AG10803 (cell line): ENCODE measurements at regions not wholly inside any gene's neighbourhood (a gene's known extent, or its start where the extent isn't known, plus 50 kb on each side); places are given as distances from the start of the nearest gene placed in this dataset.

ENCODE experiments used
- DNase-seq: peaks from one replicate; pipeline ENCODE4 v3.0.0; 2010; ENCODE audit warnings: low read depth
- H3K4me3 ChIP-seq: 2 replicates; pipeline ENCODE4 v1.5.1; 2011; ENCODE audit warnings: mild to moderate bottlenecking, low read length, control low read depth
- CTCF ChIP-seq: conservative IDR thresholded peaks from 2 replicates; pipeline ENCODE4 v1.5.1; 2011; ENCODE audit warnings: mild to moderate bottlenecking, low read length, control low read depth, inconsistent platforms

DNA sequence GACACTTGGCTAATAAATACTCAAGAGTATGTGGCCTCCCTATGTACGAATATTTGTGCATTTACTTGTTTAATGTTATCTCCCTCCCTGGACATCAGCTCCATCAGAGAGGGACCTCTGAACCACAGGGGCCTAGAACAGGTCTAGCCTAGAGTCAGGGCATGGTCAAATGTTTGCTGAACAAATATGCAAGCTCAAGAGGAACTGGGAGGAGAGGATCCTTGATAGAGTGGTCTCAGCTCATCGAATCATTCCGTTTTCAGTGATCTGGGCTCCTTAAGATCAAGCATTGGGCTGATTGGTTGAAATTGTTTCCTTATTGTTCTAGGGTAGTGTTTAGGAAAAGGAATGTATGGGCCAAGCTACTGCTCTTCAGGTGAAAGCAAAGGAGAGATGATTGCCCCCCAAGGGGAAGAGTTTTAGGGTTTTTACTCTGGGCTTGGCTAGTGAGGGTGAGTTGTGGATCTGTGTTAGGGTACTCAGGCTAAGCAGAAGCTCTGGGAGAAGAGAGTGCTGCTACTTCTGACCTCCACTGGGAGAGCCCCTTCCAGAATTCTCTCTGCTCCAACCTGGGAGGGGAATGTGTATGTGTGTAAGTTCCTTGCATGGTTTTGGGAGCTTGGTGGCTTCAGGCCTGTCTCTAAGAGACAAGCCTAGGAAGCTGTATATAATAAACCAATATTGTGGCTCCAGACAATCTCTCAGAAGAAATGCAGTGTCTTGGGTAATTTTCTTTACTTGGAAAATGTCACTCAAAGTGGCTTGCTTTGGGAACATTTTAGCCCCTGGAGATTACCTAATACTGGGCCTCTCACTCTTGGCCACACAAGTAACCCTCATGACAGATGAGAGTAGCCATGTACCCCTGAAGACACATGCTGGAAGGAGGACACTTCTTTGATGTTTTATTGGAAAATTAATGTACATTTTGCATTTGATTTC, 110.0 kb downstream of the EMX2 start:
- DNase-seq: no peak
- no peak overlapping the region for H3K4me3 ChIP-seq
- no peak for TF ChIP-seq CTCF

- DNase-seq: peak; percentile 96
- no peak for TF ChIP-seq CTCF
- no peak overlapping the region for H3K4me3 ChIP-seq
These were observed 110.6 kb downstream of the EMX2 start for GRCh38 chr10:117653170-117653515.

DNA sequence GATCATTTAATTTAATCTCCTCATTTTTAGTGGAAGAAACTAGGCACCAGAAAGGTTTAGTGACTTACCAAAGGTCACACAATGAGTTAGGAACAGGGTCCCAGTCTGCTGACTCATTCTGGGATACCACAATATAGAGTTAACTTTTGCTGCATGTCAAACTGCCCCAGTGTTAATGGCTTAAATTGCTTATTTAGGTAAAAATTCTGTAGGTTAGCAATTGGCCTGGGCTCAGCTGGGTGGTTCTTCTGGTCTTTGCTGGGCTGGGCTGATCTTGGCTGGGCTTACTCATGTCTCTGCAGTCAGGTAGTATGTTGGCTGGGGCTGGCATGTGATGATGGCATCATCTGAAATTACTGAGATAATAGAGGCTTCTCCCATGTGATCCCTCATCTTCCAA, 111.6 kb downstream of the EMX2 start:
- DNase-seq: no peak

DNA sequence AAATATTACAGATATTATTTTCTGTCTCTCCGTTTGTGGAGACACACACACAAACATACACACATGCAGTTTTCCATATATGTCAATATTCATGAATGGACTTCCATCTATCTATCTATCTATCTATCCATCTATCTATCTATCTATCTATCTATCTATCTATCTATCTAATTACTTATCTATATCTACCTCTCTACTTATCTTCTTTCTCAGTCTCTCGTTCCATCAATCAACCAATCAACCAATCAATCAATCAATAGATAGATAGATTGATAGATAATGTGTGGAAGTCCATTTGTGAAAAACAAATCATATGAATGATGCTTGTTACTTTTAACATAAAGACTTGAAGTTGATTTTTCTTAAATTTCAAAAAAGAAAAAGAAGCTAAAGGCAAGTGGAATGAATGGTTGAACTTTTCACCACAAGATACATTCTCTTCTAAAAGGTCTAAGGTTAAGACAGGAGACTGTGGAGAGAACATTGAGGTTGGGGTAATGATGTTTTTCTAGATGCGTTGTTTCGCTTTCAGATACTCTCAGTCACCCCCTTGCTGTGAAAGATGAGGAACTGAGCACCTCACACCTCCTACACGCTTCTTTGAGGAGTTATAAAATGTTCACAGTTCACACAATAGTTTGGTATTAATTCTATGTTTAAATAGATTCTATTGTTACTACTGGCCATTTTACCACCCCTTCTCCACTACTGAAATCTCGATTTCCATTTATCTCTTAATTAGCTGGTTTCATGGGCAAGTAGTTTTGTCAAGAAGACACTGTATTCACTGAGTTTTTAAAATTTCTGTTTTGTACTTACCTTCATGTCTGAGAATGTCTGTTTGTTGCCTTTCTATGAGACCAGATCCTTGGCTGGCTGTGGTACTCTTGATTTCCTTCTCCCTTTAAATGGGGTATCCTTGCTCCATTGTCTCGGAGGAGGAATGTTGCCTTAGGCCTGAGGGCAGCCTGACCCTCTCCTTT, 114.1 kb downstream of the EMX2 start:
- H3K4me3 ChIP-seq: no peak overlapping the region
- no peak for TF ChIP-seq CTCF
- no peak for DNase-seq

More for the DNA sequence above, 111.6 kb downstream of the EMX2 start:
- no peak overlapping the region for H3K4me3 ChIP-seq
- TF ChIP-seq CTCF: no peak

- H3K4me3 ChIP-seq: no peak overlapping the region
- no peak for DNase-seq
- TF ChIP-seq CTCF: no peak
These were observed 118.8 kb downstream of the EMX2 start for GRCh38 chr10:117661316-117661715.

DNA sequence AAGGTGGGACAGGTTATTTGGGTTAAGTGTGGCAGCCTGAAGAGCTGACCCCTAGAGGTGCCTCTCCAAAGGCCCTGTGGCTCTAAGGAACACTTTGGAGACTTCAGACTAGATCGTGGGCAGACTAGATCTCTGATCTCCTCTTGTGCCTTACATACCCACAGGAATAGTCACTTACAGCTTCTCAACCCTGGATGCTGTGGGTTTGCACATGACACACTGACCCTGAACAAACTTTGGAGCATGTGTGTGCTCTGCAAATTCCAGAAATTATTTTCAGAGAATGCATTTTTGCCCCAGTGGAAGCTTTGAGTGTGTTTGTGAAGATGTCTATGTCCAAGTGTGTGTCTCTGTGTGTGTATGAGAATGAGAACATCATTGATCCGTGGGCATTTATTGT, 119.6 kb downstream of the EMX2 start:
- H3K4me3 ChIP-seq: no peak overlapping the region
- TF ChIP-seq CTCF: no peak
- peak; percentile 86 for DNase-seq
